Brain microvascular endothelial cell (primary cell): ENCODE measurements at regions not wholly inside any gene's neighbourhood (a gene's known extent, or its start where the extent isn't known, plus 50 kb on each side); places are given as distances from the start of the nearest gene placed in this dataset.

Experiments
- DNase-seq: peaks from one replicate; pipeline ENCODE4 v3.0.0-alpha.2; 2020
- H3K27ac ChIP-seq: fragments of 250-450 bp; sonication (Bioruptor Pico); 2 replicates; pipeline ENCODE4 v1.5.1; 2020; ENCODE audit warnings: mild to moderate bottlenecking, moderate library complexity
- H3K27me3 ChIP-seq: fragments of 250-450 bp; sonication (Bioruptor Pico); replicated peaks from 2 replicates; pipeline ENCODE4 v1.5.1; 2020; ENCODE audit warnings: mild to moderate bottlenecking
- H3K36me3 ChIP-seq: fragments of 250-450 bp; sonication (Bioruptor Pico); replicated peaks from 2 replicates; pipeline ENCODE4 v1.5.1; 2020; ENCODE audit warnings: mild to moderate bottlenecking
- H3K4me3 ChIP-seq: 2 replicates; pipeline ENCODE4 v1.5.1; 2011; ENCODE audit warnings: low read depth, mild to moderate bottlenecking, control low read depth, low read length, moderate library complexity
- CTCF ChIP-seq: IDR thresholded peaks from 2 replicates; pipeline ENCODE4 v1.5.1; 2011; ENCODE audit warnings: low read depth, mild to moderate bottlenecking, moderate library complexity, low read length, control low read depth, inconsistent platforms; ENCODE audit errors: missing control alignments
- in situ Hi-C: cut with HindIII; loops from 2 replicates; pipeline ENCODE4 v1.10.0; 2017; ENCODE audit warnings: low sequenced_read_pairs, low pct_ligation_motif_present

DNA sequence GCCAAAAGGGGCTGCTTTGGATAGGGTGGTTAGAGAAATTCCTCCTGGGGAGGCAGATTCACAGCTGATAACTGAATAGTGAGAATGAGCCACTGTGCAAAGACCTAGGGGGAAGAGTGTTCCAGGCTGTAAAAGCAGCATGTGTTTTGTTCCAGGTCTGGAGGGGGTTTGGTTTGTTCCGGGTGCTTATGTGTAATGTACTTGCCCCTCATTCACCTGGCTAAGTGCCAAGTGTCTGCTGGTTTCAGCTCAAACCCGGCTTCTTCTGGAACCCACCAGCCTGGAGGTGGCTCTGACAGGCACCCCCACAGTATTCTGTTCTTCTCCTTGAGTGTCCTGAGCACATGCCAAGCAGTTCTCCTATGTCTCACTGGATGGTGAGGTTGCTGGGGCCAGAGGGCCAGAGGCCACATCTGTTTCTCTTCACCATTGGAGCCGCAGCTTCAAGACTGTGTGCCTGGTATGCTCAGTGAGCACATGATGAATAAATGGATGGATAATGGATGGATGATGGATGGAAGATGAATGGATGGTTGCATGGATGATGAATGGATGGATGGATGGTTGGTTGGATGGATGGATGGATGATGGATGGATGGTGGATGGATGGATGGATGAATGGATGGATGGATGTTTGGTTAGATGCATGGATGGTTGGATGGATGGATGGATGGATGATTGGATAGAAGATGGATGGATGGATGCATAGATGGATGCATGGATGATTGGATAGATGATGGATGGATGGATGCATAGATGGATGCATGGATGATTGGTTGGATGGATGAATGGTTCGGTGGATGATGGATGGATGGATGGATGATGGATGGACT is 227.6 kb downstream of the BMP7 start:
- no peaks in the 10 kb centered on the region for H3K36me3 ChIP-seq
- no peaks in the 10 kb centered on the region for H3K27me3 ChIP-seq
- in situ Hi-C loops, result no loop called here
- no peak for DNase-seq
- no peak overlapping the region for H3K4me3 ChIP-seq
- H3K27ac ChIP-seq, result no peak overlapping the region
- TF ChIP-seq CTCF, result no peak

DNA sequence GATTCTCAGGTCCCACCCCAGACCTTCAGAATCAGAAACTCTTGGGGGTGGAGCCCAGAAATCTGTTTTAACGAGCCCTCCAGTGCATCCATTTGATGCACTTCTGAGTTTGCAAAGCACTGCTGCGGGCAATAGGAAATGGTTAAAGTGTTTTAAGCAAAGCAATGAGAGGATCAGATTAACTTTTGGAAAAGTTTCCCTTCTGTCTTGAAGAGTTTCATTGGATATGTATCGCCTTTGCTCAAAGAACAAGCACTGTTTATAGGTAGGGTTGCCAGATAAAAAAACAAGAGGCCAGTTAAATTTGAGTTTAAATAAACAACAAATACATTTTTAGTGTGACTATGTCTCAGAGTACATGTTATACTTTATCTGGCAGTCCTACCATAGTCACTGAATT is 226.0 kb downstream of the BMP7 start:
- in situ Hi-C loops, result no loop called here
- no peak overlapping the region for H3K4me3 ChIP-seq
- H3K36me3 ChIP-seq, result no peaks in the 10 kb centered on the region
- DNase-seq, result no peak
- peak overlapping the region; percentile 24 for H3K27ac ChIP-seq
- TF ChIP-seq CTCF, result no peak
- no peaks in the 10 kb centered on the region for H3K27me3 ChIP-seq

- peak overlapping the region; percentile 24 for H3K27ac ChIP-seq
- in situ Hi-C loops, result no loop called here
- DNase-seq, result peak; percentile 51
Observed at GRCh38 chr20:57040924-57041323, 225.5 kb downstream of the BMP7 start.

DNA sequence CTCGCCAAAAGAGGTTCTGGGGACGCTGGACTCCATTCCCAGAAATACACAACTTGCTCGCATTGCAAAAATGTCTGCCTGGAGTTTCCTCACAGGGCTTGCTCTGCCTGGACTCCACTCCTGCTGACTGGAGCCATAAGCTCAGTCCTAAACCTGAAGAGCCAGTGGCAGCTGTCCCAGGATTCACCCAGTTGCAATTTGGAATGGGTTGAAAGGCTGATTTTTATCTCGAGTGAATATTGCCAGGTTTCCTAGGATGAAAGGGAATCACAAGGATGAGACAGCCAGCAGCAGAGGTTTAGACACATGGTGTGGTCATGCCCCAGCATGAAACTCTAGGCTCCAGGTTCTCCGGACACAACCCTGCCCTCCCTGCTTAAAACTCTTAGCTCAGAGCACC is 223.3 kb downstream of the BMP7 start:
- DNase-seq, result no peak
- H3K27ac ChIP-seq, result no peak overlapping the region
- H3K36me3 ChIP-seq, result no peaks in the 10 kb centered on the region
- H3K27me3 ChIP-seq, result no peaks in the 10 kb centered on the region
- in situ Hi-C loops, result no loop called here
- no peak overlapping the region for H3K4me3 ChIP-seq
- TF ChIP-seq CTCF, result no peak

More at GRCh38 chr20:57040924-57041323, 225.5 kb downstream of the BMP7 start:
- no peak for TF ChIP-seq CTCF
- no peak overlapping the region for H3K4me3 ChIP-seq
- H3K36me3 ChIP-seq, result no peaks in the 10 kb centered on the region
- H3K27me3 ChIP-seq, result no peaks in the 10 kb centered on the region

DNA sequence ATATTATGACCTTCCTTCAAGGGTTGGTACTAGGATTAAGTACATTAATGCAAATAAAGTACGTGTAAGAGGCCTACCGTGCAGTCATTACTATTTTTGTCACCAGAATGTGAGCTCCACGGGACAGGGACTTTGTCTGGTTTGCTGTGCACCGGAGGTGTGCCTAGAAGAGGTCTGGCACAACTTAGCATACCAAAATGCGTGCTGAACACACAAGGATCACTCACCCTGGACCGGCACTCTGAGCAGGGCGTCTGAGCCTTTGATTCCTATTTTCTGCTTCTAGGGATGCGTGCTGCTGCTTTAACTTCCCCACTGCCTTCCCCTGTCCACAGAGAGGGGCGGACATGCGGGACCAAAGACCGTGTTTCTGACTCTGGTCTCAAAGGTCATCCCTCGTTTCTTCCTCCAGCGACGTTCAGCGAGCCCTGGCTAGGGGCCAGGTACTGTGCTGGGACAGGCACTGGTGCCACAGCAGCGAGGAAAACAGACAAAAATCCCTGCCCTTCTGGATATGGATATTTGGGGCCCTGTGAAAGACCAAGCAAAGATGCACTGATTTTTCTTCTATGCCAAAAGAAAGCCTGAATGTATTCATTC is 222.7 kb downstream of the BMP7 start:
- in situ Hi-C loops, result no loop called here
- Histone ChIP-seq H3K27ac (no peak overlapping the region), H3K27me3 (no peaks in the 10 kb centered on the region), H3K4me3 (no peak overlapping the region), H3K36me3 (no peaks in the 10 kb centered on the region)
- TF ChIP-seq CTCF, result no peak
- DNase-seq, result no peak
